Neural cell (in vitro differentiated cells): ENCODE measurements at regions not wholly inside any gene's neighbourhood (a gene's known extent, or its start where the extent isn't known, plus 50 kb on each side); places are given as distances from the start of the nearest gene placed in this dataset.

Experiments used
- H2AFZ ChIP-seq: fragments of 200-600, 300-800 bp; sonication (generic), shearing (Covaris generic); 2 replicates; pipeline ENCODE4 v1.6.0; 2014; ENCODE audit warnings: low read depth, mild to moderate bottlenecking, antibody characterized with exemption, low read length, moderate library complexity
- H3F3A ChIP-seq: fragments of 200-600 bp; shearing (Covaris generic); 2 replicates; pipeline ENCODE4 v1.6.1; 2016; ENCODE audit warnings: mild to moderate bottlenecking, moderate library complexity, mixed read lengths, antibody characterized with exemption, low read length; ENCODE audit not compliant: insufficient read depth, poor library complexity, severe bottlenecking
- H3K27ac ChIP-seq: fragments of 200-600, 300-800 bp; sonication (generic), shearing (Covaris generic); 2 replicates; pipeline ENCODE4 v1.5.1; 2014; ENCODE audit warnings: mild to moderate bottlenecking, low read length, moderate library complexity
- H3K27me3 ChIP-seq: fragments of 300-800, 200-600 bp; sonication (generic), shearing (Covaris generic); 2 replicates; pipeline ENCODE4 v1.6.0; 2014; ENCODE audit warnings: mild to moderate bottlenecking, low read depth, low read length, moderate library complexity; ENCODE audit not compliant: insufficient read depth
- H3K36me3 ChIP-seq: fragments of 300-800, 200-600 bp; sonication (generic), shearing (Covaris generic); 2 replicates; pipeline ENCODE4 v1.5.1; 2014; ENCODE audit warnings: mild to moderate bottlenecking, antibody characterized with exemption, low read length, moderate library complexity; ENCODE audit not compliant: insufficient read depth
- H3K4me2 ChIP-seq: fragments of 300-800, 200-600 bp; sonication (generic), shearing (Covaris generic); 2 replicates; pipeline ENCODE4 v1.6.0; 2014; ENCODE audit warnings: mild to moderate bottlenecking, low read length
- H3K4me3 ChIP-seq: fragments of 300-800, 200-600 bp; sonication (generic), shearing (Covaris generic); 2 replicates; pipeline ENCODE4 v1.5.1; 2014; ENCODE audit warnings: mild to moderate bottlenecking, low read length, moderate library complexity
- H3K79me2 ChIP-seq: fragments of 200-600 bp; shearing (Covaris generic); replicated peaks from 2 replicates; pipeline ENCODE4 v1.6.0; 2014; ENCODE audit warnings: mild to moderate bottlenecking, low read length, moderate library complexity; ENCODE audit not compliant: insufficient read depth
- H3K9ac ChIP-seq: fragments of 300-800, 200-600 bp; sonication (generic), shearing (Covaris generic); 2 replicates; pipeline ENCODE4 v1.6.1; 2016; ENCODE audit warnings: mild to moderate bottlenecking, low read length, mixed read lengths
- H3K9me2 ChIP-seq: fragments of 200-600 bp; shearing (Covaris generic); 2 replicates; pipeline ENCODE4 v1.6.1; 2016; ENCODE audit warnings: mild to moderate bottlenecking, low read length, mixed read lengths; ENCODE audit not compliant: insufficient read depth
- H3K9me3 ChIP-seq: fragments of 200-600, 300-800 bp; sonication (generic), shearing (Covaris generic); 2 replicates; pipeline ENCODE4 v1.6.1; 2016; ENCODE audit warnings: mild to moderate bottlenecking, mixed run types, low read length, moderate library complexity, mixed read lengths
- H4K20me1 ChIP-seq: fragments of 200-600 bp; shearing (Covaris generic); 2 replicates; pipeline ENCODE4 v1.6.1; 2016; ENCODE audit warnings: mild to moderate bottlenecking, mixed run types; ENCODE audit not compliant: insufficient read depth
- CTCF ChIP-seq: fragments of 450-650 bp; IDR thresholded peaks from 2 replicates; pipeline ENCODE4 v1.5.1; 2014; ENCODE audit warnings: antibody characterized with exemption, mild to moderate bottlenecking, moderate library complexity; ENCODE audit not compliant: poor library complexity, severe bottlenecking
- EP300 ChIP-seq: fragments of 450-650 bp; conservative IDR thresholded peaks from 2 replicates; pipeline ENCODE4 v1.6.1; 2014; ENCODE audit warnings: antibody characterized with exemption, mild to moderate bottlenecking, moderate library complexity; ENCODE audit not compliant: poor library complexity, severe bottlenecking
- EZH2 ChIP-seq: fragments of 200-600, 300-800 bp; shearing (Covaris generic), sonication (generic); IDR thresholded peaks from 2 replicates; pipeline ENCODE4 v1.6.1; 2014; ENCODE audit warnings: antibody characterized with exemption, low read length, borderline replicate concordance, mild to moderate bottlenecking; ENCODE audit not compliant: insufficient read depth, poor library complexity, severe bottlenecking
- MXI1 ChIP-seq: fragments of 450-650 bp; conservative IDR thresholded peaks from 2 replicates; pipeline ENCODE4 v1.6.1; 2014; ENCODE audit warnings: antibody characterized with exemption, mild to moderate bottlenecking; ENCODE audit not compliant: poor library complexity, severe bottlenecking
- POLR2AphosphoS5 ChIP-seq: IDR thresholded peaks from 2 replicates; pipeline ENCODE4 v1.6.1; 2012
- RAD21 ChIP-seq: fragments of 450-650 bp; conservative IDR thresholded peaks from 2 replicates; pipeline ENCODE4 v1.6.1; 2014; ENCODE audit warnings: antibody characterized with exemption, mild to moderate bottlenecking, moderate library complexity
- SMC3 ChIP-seq: fragments of 450-650 bp; conservative IDR thresholded peaks from 2 replicates; pipeline ENCODE4 v1.6.1; 2014; ENCODE audit warnings: antibody characterized with exemption, mild to moderate bottlenecking, moderate library complexity; ENCODE audit not compliant: poor library complexity
- TAF1 ChIP-seq: IDR thresholded peaks from 2 replicates; pipeline ENCODE4 v1.6.1; 2012; ENCODE audit warnings: low read depth
- TF ChIP-seq, protein P1 (sequence below): IDR thresholded peaks from 2 replicates; pipeline ENCODE4 v1.6.1; 2012; ENCODE audit warnings: borderline replicate concordance

DNA sequence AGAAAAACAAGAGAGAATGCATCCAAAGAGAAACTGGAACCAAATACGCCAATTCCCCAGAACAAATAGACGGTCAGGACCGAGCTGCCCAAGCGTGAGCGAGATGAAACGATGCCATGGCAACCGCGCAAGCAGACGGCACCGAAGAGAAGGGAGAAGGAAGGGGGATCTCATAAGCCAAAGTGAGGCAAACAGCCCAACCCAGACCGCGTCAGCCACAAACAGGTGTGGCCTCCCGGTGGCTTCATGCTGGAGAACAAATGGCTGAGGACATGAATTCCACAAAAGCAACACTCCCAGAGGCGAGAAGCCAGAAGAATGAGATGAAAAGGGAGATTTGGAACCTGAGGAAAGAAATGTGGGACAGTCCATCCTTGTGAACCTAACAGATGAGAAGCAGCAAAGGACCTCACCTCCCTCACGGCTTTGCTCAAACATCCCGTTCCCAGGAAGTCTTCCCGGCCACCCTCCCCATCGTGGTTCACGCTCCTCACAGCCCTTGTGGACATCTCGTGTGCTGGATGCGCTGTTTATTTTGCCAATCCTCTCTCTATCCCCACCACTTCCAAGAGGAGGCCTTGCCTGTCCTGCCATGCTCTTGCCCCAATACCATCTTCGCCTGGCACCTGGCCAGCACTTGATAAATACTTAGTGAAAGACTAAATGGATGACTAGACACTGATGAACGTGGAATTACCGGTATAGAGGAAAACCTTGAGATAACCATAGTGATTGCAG lies 89.1 kb upstream of the RTL6 start:
- Histone ChIP-seq H3K4me3 (no peak overlapping the region), H4K20me1 (no peaks in the 10 kb centered on the region), H2AFZ (no peak overlapping the region), H3K27ac (no peak overlapping the region), H3K27me3 (no peaks in the 10 kb centered on the region), H3K9me3 (no peaks in the 10 kb centered on the region), H3K9me2 (no peaks in the 10 kb centered on the region), H3K79me2 (no peaks in the 10 kb centered on the region), H3F3A (no peaks in the 10 kb centered on the region), H3K9ac (no peak overlapping the region), H3K36me3 (no peaks in the 10 kb centered on the region), H3K4me2 (no peak overlapping the region)
- no peak for TF ChIP-seq EZH2

GRCh38 chr22:44586351-44586990 lies 88.4 kb upstream of the RTL6 start:
- no peaks in the 10 kb centered on the region for H3K27me3 ChIP-seq
- H3K9me3 ChIP-seq = no peaks in the 10 kb centered on the region
- no peak overlapping the region for H2AFZ ChIP-seq
- H3K9me2 ChIP-seq = no peaks in the 10 kb centered on the region
- TF ChIP-seq EZH2 (no peak), RAD21 (no peak), MXI1 (no peak), CTCF (no peak), EP300 (no peak), TAF1 (no peak), SMC3 (no peak), POLR2AphosphoS5 (no peak)
- TF ChIP-seq, protein P1, sequence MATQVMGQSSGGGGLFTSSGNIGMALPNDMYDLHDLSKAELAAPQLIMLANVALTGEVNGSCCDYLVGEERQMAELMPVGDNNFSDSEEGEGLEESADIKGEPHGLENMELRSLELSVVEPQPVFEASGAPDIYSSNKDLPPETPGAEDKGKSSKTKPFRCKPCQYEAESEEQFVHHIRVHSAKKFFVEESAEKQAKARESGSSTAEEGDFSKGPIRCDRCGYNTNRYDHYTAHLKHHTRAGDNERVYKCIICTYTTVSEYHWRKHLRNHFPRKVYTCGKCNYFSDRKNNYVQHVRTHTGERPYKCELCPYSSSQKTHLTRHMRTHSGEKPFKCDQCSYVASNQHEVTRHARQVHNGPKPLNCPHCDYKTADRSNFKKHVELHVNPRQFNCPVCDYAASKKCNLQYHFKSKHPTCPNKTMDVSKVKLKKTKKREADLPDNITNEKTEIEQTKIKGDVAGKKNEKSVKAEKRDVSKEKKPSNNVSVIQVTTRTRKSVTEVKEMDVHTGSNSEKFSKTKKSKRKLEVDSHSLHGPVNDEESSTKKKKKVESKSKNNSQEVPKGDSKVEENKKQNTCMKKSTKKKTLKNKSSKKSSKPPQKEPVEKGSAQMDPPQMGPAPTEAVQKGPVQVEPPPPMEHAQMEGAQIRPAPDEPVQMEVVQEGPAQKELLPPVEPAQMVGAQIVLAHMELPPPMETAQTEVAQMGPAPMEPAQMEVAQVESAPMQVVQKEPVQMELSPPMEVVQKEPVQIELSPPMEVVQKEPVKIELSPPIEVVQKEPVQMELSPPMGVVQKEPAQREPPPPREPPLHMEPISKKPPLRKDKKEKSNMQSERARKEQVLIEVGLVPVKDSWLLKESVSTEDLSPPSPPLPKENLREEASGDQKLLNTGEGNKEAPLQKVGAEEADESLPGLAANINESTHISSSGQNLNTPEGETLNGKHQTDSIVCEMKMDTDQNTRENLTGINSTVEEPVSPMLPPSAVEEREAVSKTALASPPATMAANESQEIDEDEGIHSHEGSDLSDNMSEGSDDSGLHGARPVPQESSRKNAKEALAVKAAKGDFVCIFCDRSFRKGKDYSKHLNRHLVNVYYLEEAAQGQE = no peak
- no peak overlapping the region for H3K4me2 ChIP-seq
- no peak overlapping the region for H3K9ac ChIP-seq
- no peaks in the 10 kb centered on the region for H4K20me1 ChIP-seq
- no peaks in the 10 kb centered on the region for H3K36me3 ChIP-seq
- H3K4me3 ChIP-seq = no peak overlapping the region
- no peaks in the 10 kb centered on the region for H3K79me2 ChIP-seq
- H3K27ac ChIP-seq = no peak overlapping the region
- H3F3A ChIP-seq = no peaks in the 10 kb centered on the region
